Liver (tissue), 8 donors: ENCODE measurements at regions not wholly inside any gene's neighbourhood (a gene's known extent, or its start where the extent isn't known, plus 50 kb on each side); places are given as distances from the start of the nearest gene placed in this dataset.

Experiments used
- DNase-seq: peaks from one replicate; pipeline ENCODE4 v3.0.0-alpha.2; 2017; ENCODE audit warnings: low spot score
- H3K27ac ChIP-seq, 2 donors: one replicate each; pipeline ENCODE4 v1.7.0; 2013; ENCODE audit warnings: inconsistent platforms in 2 of 2, low read length in 2 of 2, control low read depth in 1 of 2, low read depth in 1 of 2, mild to moderate bottlenecking in 1 of 2
- H3K27me3 ChIP-seq, 4 donors: one replicate each; pipeline versions ENCODE4 v1.6.1 to v1.7.0; 2013; ENCODE audit warnings: low read length in 3 of 4, inconsistent platforms in 1 of 4, mild to moderate bottlenecking in 1 of 4, moderate library complexity in 1 of 4; ENCODE audit not compliant: control insufficient read depth in 4 of 4, insufficient read depth in 4 of 4
- H3K36me3 ChIP-seq, 4 donors: one replicate each; pipeline versions ENCODE4 v1.6.1 to v1.7.0; 2013; ENCODE audit warnings: low read length in 3 of 4, mild to moderate bottlenecking in 3 of 4, low read depth in 1 of 4, moderate library complexity in 1 of 4; ENCODE audit not compliant: control insufficient read depth in 4 of 4, insufficient read depth in 3 of 4
- H3K4me1 ChIP-seq, 4 donors: one replicate each; pipeline versions ENCODE4 v1.6.1 to v1.7.0; 2013; ENCODE audit warnings: low read length in 3 of 4, mild to moderate bottlenecking in 3 of 4, moderate library complexity in 1 of 4; ENCODE audit not compliant: control insufficient read depth in 4 of 4, insufficient read depth in 4 of 4
- H3K4me3 ChIP-seq, 3 donors: one replicate each; pipeline versions ENCODE4 v1.6.1 to v1.7.0; 2013; ENCODE audit warnings: low read length in 3 of 3, control low read depth in 1 of 3, low read depth in 1 of 3, mild to moderate bottlenecking in 1 of 3
- H3K9ac ChIP-seq, 2 donors: one replicate each; pipeline ENCODE4 v1.7.0; 2013; ENCODE audit warnings: low read length in 2 of 2, mild to moderate bottlenecking in 2 of 2, moderate library complexity in 2 of 2, control low read depth in 1 of 2, low read depth in 1 of 2
- H3K9me3 ChIP-seq, 4 donors: one replicate each; pipeline versions ENCODE4 v1.6.1 to v1.7.0; 2013; ENCODE audit warnings: low read length in 3 of 4; ENCODE audit not compliant: control insufficient read depth in 4 of 4
- ATF3 ChIP-seq: IDR thresholded peaks from 2 replicates; pipeline ENCODE4 v1.6.1; 2016; ENCODE audit warnings: antibody characterized with exemption
- CTCF ChIP-seq: fragments of 150-350 bp; IDR thresholded peaks from 2 replicates; pipeline ENCODE4 v1.5.1; 2017; ENCODE audit warnings: improper control_type of control experiment, low read depth, low read length; ENCODE audit not compliant: missing input control
- EGR1 ChIP-seq, 2 donors: IDR thresholded peaks; 2 replicates each; pipeline ENCODE4 v1.6.1; 2016 to 2018; ENCODE audit warnings: antibody characterized with exemption in 2 of 2, low read depth in 2 of 2
- FOXA1 ChIP-seq: IDR thresholded peaks from 2 replicates; pipeline ENCODE4 v1.6.1; 2016; ENCODE audit warnings: antibody characterized with exemption
- FOXA2 ChIP-seq: IDR thresholded peaks from 2 replicates; pipeline ENCODE4 v1.6.1; 2016; ENCODE audit warnings: antibody characterized with exemption
- GABPA ChIP-seq, 2 donors: IDR thresholded peaks in 1 of 2; conservative IDR thresholded peaks in 1 of 2; 2 replicates each; pipeline ENCODE4 v1.6.1; 2016; ENCODE audit warnings: antibody characterized with exemption in 2 of 2, mild to moderate bottlenecking in 1 of 2, moderate library complexity in 1 of 2
- HNF4A ChIP-seq, 2 donors: conservative IDR thresholded peaks; 2 replicates each; pipeline ENCODE4 v1.6.1; 2016; ENCODE audit warnings: antibody characterized with exemption in 2 of 2, mild to moderate bottlenecking in 2 of 2
- HNF4G ChIP-seq: IDR thresholded peaks from 2 replicates; pipeline ENCODE4 v1.6.1; 2016; ENCODE audit warnings: antibody characterized with exemption
- JUND ChIP-seq, 2 donors: IDR thresholded peaks; 2 replicates each; pipeline ENCODE4 v1.6.1; 2016; ENCODE audit warnings: antibody characterized with exemption in 2 of 2
- NR2F2 ChIP-seq: IDR thresholded peaks from 2 replicates; pipeline ENCODE4 v1.6.1; 2016; ENCODE audit warnings: antibody characterized with exemption
- RAD21 ChIP-seq, 2 donors: IDR thresholded peaks; 2 replicates each; pipeline ENCODE4 v1.6.1; 2016; ENCODE audit warnings: antibody characterized with exemption in 2 of 2, mild to moderate bottlenecking in 2 of 2
- RXRA ChIP-seq, 2 donors: IDR thresholded peaks; 2 replicates each; pipeline ENCODE4 v1.6.1; 2017 to 2018; ENCODE audit warnings: antibody characterized with exemption in 2 of 2, mild to moderate bottlenecking in 1 of 2
- SP1 ChIP-seq: IDR thresholded peaks from 2 replicates; pipeline ENCODE4 v1.6.1; 2018; ENCODE audit warnings: antibody characterized with exemption, mild to moderate bottlenecking
- TAF1 ChIP-seq: conservative IDR thresholded peaks from 2 replicates; pipeline ENCODE4 v1.6.1; 2016; ENCODE audit warnings: antibody characterized with exemption, mild to moderate bottlenecking
- YY1 ChIP-seq: IDR thresholded peaks from 2 replicates; pipeline ENCODE4 v1.6.1; 2016; ENCODE audit warnings: antibody characterized with exemption, mild to moderate bottlenecking
- WGBS: extraction: QIAGEN DNeasy Blood & Tissue Kit; methylation state at CpG from one replicate; pipeline ENCODE4 v1.1.7; 2013; 5-methylcytosine and 5-hydroxymethylcytosine counted together
- TF ChIP-seq, protein P1 (sequence below): IDR thresholded peaks from 2 replicates; pipeline ENCODE4 v1.6.1; 2016; ENCODE audit warnings: antibody characterized with exemption
- TF ChIP-seq, protein P2 (sequence below): IDR thresholded peaks from 2 replicates; pipeline ENCODE4 v1.6.1; 2016; ENCODE audit warnings: antibody characterized with exemption
- TF ChIP-seq, protein P3 (sequence below): IDR thresholded peaks from 2 replicates; pipeline ENCODE4 v1.6.1; 2016; ENCODE audit warnings: antibody characterized with exemption, mild to moderate bottlenecking
- donor health status: healthy.
- donor health status: healthy.
- donor health status: healthy.
- donor health status: healthy.
- donor health status: healthy.

- no peak for DNase-seq
- Histone ChIP-seq H3K27me3 (no peaks in the 10 kb centered on the region), H3K27ac (no peak overlapping the region), H3K9me3 (no peaks in the 10 kb centered on the region), H3K9ac (no peak overlapping the region), H3K36me3 (no peaks in the 10 kb centered on the region), H3K4me1 (no peaks in the 10 kb centered on the region), H3K4me3 (no peak overlapping the region)
- 84% methylated on average over 5 of the region's 5 CpGs for WGBS
- TF ChIP-seq EGR1 (IDR thresholded peaks at IDR 0.05; ENCODE audit: low read depth in 2 of 2) (no peak), HNF4A (conservative IDR thresholded peaks at IDR 0.05) (no peak), GABPA (IDR thresholded peaks at IDR 0.05 in 1 of 2, conservative IDR thresholded peaks at IDR 0.05 in 1 of 2) (no peak), RAD21 (IDR thresholded peaks at IDR 0.05) (no peak), NR2F2 (no peak), YY1 (no peak), HNF4G (no peak), SP1 (no peak), ATF3 (no peak), RXRA (IDR thresholded peaks at IDR 0.05) (no peak), TAF1 (no peak), FOXA1 (no peak), FOXA2 (no peak), JUND (IDR thresholded peaks at IDR 0.05) (no peak), CTCF (no peak)
- TF ChIP-seq, protein P1, sequence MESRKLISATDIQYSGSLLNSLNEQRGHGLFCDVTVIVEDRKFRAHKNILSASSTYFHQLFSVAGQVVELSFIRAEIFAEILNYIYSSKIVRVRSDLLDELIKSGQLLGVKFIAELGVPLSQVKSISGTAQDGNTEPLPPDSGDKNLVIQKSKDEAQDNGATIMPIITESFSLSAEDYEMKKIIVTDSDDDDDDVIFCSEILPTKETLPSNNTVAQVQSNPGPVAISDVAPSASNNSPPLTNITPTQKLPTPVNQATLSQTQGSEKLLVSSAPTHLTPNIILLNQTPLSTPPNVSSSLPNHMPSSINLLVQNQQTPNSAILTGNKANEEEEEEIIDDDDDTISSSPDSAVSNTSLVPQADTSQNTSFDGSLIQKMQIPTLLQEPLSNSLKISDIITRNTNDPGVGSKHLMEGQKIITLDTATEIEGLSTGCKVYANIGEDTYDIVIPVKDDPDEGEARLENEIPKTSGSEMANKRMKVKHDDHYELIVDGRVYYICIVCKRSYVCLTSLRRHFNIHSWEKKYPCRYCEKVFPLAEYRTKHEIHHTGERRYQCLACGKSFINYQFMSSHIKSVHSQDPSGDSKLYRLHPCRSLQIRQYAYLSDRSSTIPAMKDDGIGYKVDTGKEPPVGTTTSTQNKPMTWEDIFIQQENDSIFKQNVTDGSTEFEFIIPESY = no peak
- TF ChIP-seq, protein P2, sequence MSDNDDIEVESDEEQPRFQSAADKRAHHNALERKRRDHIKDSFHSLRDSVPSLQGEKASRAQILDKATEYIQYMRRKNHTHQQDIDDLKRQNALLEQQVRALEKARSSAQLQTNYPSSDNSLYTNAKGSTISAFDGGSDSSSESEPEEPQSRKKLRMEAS = no peak
- TF ChIP-seq, protein P3, sequence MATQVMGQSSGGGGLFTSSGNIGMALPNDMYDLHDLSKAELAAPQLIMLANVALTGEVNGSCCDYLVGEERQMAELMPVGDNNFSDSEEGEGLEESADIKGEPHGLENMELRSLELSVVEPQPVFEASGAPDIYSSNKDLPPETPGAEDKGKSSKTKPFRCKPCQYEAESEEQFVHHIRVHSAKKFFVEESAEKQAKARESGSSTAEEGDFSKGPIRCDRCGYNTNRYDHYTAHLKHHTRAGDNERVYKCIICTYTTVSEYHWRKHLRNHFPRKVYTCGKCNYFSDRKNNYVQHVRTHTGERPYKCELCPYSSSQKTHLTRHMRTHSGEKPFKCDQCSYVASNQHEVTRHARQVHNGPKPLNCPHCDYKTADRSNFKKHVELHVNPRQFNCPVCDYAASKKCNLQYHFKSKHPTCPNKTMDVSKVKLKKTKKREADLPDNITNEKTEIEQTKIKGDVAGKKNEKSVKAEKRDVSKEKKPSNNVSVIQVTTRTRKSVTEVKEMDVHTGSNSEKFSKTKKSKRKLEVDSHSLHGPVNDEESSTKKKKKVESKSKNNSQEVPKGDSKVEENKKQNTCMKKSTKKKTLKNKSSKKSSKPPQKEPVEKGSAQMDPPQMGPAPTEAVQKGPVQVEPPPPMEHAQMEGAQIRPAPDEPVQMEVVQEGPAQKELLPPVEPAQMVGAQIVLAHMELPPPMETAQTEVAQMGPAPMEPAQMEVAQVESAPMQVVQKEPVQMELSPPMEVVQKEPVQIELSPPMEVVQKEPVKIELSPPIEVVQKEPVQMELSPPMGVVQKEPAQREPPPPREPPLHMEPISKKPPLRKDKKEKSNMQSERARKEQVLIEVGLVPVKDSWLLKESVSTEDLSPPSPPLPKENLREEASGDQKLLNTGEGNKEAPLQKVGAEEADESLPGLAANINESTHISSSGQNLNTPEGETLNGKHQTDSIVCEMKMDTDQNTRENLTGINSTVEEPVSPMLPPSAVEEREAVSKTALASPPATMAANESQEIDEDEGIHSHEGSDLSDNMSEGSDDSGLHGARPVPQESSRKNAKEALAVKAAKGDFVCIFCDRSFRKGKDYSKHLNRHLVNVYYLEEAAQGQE = no peak
These were observed 115.0 kb upstream of the LGALSL start for GRCh38 chr2:64338910-64339500.
